GM06990 (cell line): ENCODE measurements at regions not wholly inside any gene's neighbourhood (a gene's known extent, or its start where the extent isn't known, plus 50 kb on each side); places are given as distances from the start of the nearest gene placed in this dataset.

Source experiments
- DNase-seq: peaks from one replicate; pipeline ENCODE4 v3.0.0-alpha.2; 2011; ENCODE audit not compliant: insufficient read length; ENCODE audit errors: extremely low read depth
- H3K27me3 ChIP-seq: replicated peaks from 2 replicates; pipeline ENCODE4 v1.6.0; 2011; ENCODE audit warnings: low read length; ENCODE audit not compliant: control insufficient read depth, insufficient read depth
- H3K36me3 ChIP-seq: 2 replicates; pipeline ENCODE4 v1.5.1; 2011; ENCODE audit warnings: low read length; ENCODE audit not compliant: control insufficient read depth, insufficient read depth
- H3K4me3 ChIP-seq: replicated peaks from 2 replicates; pipeline ENCODE4 v1.5.1; 2011; ENCODE audit warnings: low read depth, mild to moderate bottlenecking, control low read depth, low read length
- TF ChIP-seq, protein P1 (sequence below): IDR thresholded peaks from 2 replicates; pipeline ENCODE4 v1.5.1; 2011; ENCODE audit warnings: low read length, control low read depth, mild to moderate bottlenecking, inconsistent platforms; ENCODE audit not compliant: insufficient read depth, poor library complexity, severe bottlenecking

GRCh38 chr15:29997499-29997898 lies 85.3 kb upstream of the GOLGA8J start:
- TF ChIP-seq, protein P1, sequence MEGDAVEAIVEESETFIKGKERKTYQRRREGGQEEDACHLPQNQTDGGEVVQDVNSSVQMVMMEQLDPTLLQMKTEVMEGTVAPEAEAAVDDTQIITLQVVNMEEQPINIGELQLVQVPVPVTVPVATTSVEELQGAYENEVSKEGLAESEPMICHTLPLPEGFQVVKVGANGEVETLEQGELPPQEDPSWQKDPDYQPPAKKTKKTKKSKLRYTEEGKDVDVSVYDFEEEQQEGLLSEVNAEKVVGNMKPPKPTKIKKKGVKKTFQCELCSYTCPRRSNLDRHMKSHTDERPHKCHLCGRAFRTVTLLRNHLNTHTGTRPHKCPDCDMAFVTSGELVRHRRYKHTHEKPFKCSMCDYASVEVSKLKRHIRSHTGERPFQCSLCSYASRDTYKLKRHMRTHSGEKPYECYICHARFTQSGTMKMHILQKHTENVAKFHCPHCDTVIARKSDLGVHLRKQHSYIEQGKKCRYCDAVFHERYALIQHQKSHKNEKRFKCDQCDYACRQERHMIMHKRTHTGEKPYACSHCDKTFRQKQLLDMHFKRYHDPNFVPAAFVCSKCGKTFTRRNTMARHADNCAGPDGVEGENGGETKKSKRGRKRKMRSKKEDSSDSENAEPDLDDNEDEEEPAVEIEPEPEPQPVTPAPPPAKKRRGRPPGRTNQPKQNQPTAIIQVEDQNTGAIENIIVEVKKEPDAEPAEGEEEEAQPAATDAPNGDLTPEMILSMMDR, result no peak
- Histone ChIP-seq H3K27me3 (no peaks in the 10 kb centered on the region), H3K36me3 (no peaks in the 10 kb centered on the region), H3K4me3 (no peak overlapping the region)
- DNase-seq, result no peak

DNA sequence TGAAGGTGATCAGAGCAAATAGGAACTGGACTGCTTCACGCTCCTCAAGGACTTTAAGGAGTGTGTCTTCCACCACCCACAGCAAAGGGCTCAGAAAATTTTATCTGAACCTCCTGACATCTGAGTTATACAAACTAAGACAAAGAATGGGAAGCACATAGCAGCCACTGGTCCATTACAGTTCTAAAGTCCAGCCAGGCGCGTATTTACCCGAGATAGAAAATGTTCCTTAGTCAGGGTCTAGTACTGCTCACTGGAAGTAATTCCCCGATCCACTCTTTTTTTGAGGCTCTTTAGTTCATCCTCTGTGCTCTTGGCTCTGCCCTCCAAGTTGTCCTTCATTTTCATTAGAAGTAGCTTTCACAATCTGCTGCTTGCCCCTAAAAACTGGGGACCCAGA lies 88.5 kb upstream of the GOLGA8J start:
- Histone ChIP-seq H3K36me3 (no peaks in the 10 kb centered on the region), H3K4me3 (no peak overlapping the region), H3K27me3 (no peaks in the 10 kb centered on the region)
- DNase-seq, result no peak
- TF ChIP-seq, protein P1, result no peak

DNA sequence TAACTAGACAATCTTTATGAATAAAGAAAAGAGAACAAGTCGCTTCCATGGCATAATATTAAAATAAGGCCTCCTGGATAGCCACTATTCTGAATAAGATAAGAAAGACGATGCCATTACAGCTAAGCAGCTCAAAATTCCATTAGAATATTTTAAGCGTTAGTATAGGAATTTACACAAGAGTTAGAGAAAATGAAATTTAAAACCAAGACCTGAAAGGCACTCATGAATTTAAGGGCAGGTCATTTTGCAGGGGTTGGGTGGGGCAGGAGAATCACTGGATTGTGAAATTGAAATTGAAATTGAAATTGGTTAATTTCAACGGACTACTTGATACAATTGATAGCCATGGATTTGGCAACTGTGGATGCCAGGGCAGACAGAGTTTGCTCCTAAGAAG lies 91.8 kb upstream of the GOLGA8J start:
- Histone ChIP-seq H3K27me3 (no peaks in the 10 kb centered on the region), H3K36me3 (no peaks in the 10 kb centered on the region), H3K4me3 (no peak overlapping the region)
- TF ChIP-seq, protein P1, result no peak
- no peak for DNase-seq

DNA sequence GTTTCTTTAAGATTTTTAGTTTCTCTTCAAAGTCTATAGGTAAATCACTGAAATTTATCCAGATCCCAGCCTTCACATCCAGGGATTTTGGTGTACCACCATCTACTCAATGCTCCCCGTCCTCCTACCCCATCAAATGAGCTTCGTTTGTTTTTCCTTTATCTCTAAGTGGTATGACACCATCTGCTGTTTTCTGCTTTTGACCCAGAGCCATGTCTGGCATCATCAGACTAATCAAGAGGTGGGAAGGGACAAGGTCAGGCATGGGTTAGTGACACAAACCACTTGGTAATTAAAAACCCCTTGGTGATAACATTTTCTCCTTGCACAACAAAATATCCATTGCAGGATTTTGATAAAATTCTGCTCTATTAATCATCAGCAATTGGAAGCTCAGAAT lies 92.7 kb upstream of the GOLGA8J start:
- DNase-seq, result no peak
- Histone ChIP-seq H3K36me3 (no peaks in the 10 kb centered on the region), H3K27me3 (no peaks in the 10 kb centered on the region), H3K4me3 (no peak overlapping the region)
- TF ChIP-seq, protein P1, result no peak

- no peak for DNase-seq
- no peaks in the 10 kb centered on the region for H3K36me3 ChIP-seq
- no peak overlapping the region for H3K4me3 ChIP-seq
- no peaks in the 10 kb centered on the region for H3K27me3 ChIP-seq
- TF ChIP-seq, protein P1, result no peak
These were observed 94.1 kb upstream of the GOLGA8J start for GRCh38 chr15:29988701-29989100.

- H3K27me3 ChIP-seq, result no peaks in the 10 kb centered on the region
- no peak for DNase-seq
- no peaks in the 10 kb centered on the region for H3K36me3 ChIP-seq
- H3K4me3 ChIP-seq, result no peak overlapping the region
- TF ChIP-seq, protein P1, result no peak
These were observed 95.8 kb upstream of the GOLGA8J start for GRCh38 chr15:29986946-29987345.
